ENCODE measurements at regions not wholly inside any gene's neighbourhood (a gene's known extent, or its start where the extent isn't known, plus 50 kb on each side); places are given as distances from the start of the nearest gene placed in this dataset.
"Not testable (repeated sequence)": the region's sequence is repeated elsewhere in the genome, so short reads cannot be mapped to it uniquely, and the experiment has no call there.

- DNase-seq = no peak
These were observed 111.5 kb upstream of the SVIL start for GRCh38 chr10:29746080-29746797.

GRCh38 chr10:29740981-29741545, 106.3 kb upstream of the SVIL start:
- no peak for DNase-seq

- DNase-seq = no peak
These were observed 103.6 kb upstream of the SVIL start for GRCh38 chr10:29738341-29738740.

- DNase-seq = peak; percentile 27
These were observed 102.4 kb upstream of the SVIL start for GRCh38 chr10:29737074-29737593.

DNA sequence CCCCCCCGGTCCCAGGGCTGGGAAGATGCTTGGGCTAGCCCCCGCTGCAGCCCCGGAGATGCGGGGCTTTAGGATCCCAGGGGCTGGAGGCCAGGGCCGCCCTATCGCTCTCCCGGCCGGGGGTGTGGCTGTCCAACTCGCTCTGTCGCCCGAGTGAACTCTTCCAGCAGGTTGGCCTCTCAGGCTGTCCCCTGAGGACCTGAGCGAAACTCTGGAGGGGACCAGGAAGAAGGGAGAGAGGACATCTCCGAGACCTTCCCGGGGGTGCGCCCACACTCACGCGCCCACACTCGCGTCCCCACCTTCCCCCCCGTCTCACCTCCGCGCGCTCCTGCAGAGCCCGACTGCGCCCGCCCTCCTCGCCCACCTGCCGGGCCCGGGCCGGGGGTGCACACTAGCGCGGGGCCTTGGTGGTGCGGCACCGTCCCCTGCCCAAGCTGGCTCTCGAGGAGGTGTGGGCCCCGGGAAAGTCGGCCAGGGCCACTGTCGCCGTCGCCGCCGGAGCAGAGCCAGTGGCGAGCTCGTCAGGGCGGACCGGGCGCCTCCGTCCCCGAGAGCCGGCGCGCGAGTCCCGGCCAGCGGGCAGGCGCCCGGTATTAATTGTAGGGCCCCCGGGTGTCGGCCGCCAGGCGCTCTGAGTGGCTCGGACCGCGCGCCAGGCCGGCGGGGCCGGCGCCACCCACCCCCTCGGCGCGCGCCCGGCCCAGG, 101.7 kb upstream of the SVIL start:
- DNase-seq = peak; percentile 18

DNA sequence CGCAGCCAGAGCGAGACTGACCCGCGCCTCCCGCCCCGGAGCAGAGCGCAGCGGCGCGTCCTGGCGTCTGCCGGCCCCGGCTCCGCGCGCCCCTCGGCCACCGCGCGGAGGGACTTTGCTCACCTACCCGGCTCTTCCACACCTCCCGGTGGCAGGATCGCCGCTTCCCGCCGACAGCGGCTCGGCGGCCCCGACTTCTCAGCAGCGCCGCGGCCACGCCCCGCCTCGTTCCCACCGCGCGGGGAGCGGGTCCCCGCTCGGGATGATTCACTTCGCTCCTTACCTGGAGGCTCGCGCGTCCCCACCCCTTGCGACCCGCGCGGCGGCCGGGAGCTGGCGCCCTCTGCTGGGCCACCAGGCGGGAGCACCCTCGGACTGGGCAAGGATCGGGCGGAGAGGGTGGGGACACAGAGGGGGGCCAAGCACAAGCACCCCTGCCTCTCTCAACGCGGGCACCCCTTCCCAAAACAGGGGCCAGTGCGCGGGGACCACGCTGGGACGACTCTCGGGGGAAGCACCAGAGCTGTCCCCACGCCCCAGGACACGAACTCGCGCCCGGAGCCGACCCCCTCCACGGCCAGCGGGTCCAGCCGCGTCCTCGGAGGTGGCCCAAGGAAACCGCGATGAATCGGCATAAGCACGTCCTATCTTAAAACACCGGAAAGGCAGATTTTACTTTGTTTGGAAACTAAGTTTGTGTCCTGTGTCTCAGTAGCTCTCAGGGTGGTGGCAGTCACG, 101.0 kb upstream of the SVIL start:
- peak; percentile 87 for DNase-seq

DNA sequence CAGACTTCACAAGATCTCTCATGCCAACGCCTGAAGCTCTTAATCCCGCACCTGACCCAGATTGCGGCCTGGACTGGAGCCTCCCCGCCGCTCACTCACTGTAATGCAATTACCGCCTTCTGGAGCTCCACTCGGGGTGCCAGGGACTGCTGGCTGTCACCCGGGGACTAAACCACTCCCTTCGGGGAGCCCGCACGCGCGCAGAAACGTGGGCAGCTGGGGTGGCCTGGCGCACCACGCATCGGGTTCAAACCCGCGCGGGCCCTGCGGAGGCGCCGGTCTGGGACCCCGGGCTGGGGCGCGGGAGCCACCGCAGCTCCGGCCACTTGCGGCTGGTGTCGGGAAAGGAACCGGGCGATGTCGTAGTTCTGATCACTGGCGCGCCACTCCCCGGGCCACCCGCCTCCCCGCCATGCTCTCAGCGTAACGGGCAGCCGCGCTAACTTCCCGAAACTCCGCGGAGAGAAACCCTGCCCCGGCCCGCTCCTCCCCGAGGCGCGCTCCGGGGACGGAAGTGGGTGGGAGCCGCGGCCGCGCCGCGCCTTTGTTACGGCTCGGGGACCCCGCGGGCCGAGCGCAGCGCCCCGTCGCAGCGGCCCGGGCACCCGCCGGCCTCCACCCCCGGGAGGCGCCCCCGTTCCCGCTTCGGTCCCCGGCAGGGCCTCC, 100.3 kb upstream of the SVIL start:
- DNase-seq = peak; percentile 72

GRCh38 chr10:29734640-29734961, 99.8 kb upstream of the SVIL start:
- DNase-seq = no peak

DNA sequence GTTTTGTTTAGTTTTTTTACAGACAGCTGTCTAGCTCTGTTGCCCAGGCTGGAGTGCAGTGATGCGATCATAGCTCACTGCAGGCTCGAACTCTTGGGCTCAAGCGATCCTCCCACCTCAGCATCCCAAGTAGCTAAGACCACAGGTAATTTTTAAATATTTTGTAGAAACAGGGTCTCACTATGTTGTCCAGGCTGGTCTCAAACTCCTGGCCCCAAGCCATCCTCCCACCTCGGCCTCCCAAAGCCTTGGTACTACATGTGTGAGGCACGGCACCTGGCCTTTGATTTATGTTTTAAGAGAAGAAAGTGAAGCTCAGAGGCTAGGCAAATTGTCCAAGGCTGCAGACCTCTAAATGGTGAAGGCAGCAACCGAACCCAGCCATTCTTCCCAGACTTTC, 98.6 kb upstream of the SVIL start:
- DNase-seq = no peak

DNA sequence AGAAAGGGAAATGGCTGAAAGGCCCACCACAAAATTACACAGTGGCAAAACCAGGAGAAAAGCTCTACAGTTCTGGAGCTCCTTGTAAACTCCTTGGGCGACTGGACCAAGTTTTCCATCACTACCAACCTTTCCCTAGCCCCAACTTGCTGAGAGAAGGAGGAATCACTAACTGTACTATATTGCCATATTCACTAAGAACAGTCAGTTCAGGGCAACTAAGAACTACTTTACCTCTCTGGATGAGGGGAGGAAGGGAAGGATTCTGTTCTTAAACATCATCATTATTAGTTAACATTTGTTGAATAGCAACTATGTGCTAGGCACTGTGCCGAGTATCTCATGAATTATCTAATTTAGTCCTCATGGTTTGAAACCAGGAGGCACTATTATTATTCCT, 98.1 kb upstream of the SVIL start:
- no peak for DNase-seq

DNA sequence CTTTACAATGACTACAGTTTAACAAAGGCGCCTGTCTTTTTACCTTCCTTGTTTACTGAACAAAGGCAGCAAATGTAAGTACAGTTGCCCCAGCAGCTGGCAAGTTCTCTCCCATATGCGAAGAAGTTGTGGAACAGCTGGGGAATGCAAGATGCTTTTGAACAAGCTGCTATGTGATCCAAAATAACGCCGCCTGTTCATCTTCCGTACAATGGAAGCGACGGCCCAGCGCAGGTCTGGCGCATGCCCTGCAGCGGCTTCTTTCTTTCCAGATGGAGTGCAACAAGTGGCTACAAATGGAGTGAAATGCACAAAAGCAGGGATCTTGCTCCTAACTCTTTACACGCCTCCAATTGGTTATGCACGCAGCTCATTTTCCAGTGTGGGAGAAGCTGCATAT, 97.0 kb upstream of the SVIL start:
- DNase-seq = no peak

- DNase-seq = no peak
These were observed 96.2 kb upstream of the SVIL start for GRCh38 chr10:29730969-29731368.

GRCh38 chr10:29730458-29730857, 95.7 kb upstream of the SVIL start:
- DNase-seq = no peak

DNA sequence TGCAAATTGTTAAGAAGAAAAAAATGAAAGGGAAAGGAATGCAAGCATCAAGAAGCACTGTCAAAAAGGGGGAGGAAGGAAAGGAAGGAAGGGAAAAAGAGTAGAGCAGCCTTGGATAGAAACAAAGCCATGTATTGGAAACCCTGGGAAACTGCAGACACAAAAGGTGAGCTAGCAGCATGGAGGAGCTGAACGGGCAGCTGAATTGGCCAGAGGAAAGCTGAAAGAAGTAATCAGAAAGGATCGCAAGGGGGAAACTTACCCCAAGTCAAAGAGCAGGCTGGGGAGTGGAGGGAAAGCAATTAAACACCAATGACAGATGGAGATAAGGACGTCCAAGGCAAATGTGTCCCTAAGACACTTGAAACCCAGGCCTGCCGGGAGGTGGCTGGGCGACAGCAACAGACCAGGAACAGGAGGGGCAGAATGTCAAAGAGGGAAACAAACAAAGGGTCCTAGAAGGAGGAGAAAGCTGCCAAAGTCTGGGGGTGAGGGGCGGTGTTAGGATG, 93.8 kb upstream of the SVIL start:
- DNase-seq = no peak

GRCh38 chr10:29725927-29726326, 91.2 kb upstream of the SVIL start:
- not testable (repeated sequence) for DNase-seq

GRCh38 chr10:29725133-29725720, 90.5 kb upstream of the SVIL start:
- DNase-seq = no peak

DNA sequence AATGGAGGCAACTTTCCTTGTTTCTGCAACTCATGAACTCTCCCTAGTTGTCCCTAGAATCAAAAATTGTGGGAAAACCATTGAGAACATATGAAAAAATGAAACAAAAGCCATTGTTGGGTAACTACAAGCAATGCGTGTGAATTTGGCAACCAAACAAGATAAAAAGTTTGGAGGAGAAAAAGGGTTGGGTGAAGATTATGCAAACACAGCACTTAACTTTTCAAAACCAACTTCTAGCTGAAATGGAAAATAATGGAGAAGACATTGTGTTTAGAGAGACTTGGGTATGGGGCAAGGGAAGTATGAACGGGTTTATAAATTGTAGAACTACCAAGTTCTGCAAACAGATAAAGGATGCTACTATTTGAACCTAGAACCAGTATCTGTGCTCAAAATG, 89.0 kb upstream of the SVIL start:
- DNase-seq = no peak

DNA sequence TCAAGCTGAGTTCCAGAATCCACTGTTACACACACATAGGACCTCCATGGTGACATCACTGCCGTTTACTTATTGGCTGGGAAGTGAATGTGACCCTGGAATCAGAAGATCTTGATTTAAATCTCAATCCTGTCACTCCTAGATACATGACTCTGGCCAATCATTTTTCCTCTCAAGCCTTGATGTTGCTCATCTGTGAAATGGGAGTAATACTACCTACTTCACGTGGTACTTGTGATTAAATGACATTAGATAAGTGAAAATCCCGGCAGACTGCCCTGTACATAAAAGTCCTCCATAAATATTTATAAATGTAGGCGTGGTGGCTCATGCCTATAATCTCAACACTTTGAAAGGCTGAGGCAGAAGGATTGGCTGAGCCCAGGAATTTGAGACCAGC, 88.0 kb upstream of the SVIL start:
- no peak for DNase-seq

DNA sequence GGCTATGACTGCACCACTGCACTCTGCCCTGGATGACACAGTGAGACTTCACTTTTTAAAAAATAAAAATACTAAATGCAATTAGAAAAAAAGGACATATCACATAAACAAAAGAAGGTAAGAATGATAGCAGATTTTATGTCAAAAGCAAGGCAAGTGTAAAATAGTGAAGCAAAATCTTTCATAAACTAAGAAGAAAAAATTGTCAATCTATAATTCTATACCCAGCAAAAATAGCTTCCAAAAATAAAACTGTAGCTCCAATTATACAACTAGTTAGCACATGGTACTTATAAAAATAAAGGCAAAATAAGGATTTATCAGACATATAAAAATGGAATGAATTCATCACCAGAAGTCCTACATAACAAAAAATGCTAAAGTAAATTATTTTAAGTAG, 85.4 kb upstream of the SVIL start:
- no peak for DNase-seq

- no peak for DNase-seq
These were observed 84.5 kb upstream of the SVIL start for GRCh38 chr10:29719281-29719675.

GRCh38 chr10:29715296-29715695, 80.5 kb upstream of the SVIL start:
- DNase-seq = no peak

Data from CD4-positive, alpha-beta T cell treated with Interleukin-6 for 4 hours (primary cell).